Smooth muscle cell (in vitro differentiated cells): ENCODE measurements at regions not wholly inside any gene's neighbourhood (a gene's known extent, or its start where the extent isn't known, plus 50 kb on each side); places are given as distances from the start of the nearest gene placed in this dataset.

ENCODE experiments used
- DNase-seq: peaks from one replicate; lab custom pipeline; 2025; ENCODE audit not compliant: unreplicated experiment; lab: John Stamatoyannopoulos, UW
- H2AFZ ChIP-seq: fragments of 200-600 bp; sonication (generic); 2 replicates; pipeline ENCODE4 v1.6.0; 2016; ENCODE audit warnings: antibody characterized with exemption, low read depth, mild to moderate bottlenecking
- H3F3A ChIP-seq: fragments of 200-600 bp; sonication (generic); 2 replicates; pipeline ENCODE4 v1.6.0; 2017; ENCODE audit warnings: antibody characterized with exemption, low read depth
- H3K27ac ChIP-seq: fragments of 200-600 bp; sonication (generic); 2 replicates; pipeline ENCODE4 v1.5.1; 2016; ENCODE audit warnings: low read depth, mild to moderate bottlenecking
- H3K27me3 ChIP-seq: fragments of 200-600 bp; sonication (generic); 2 replicates; pipeline ENCODE4 v1.6.1; 2016; ENCODE audit warnings: low read depth, mild to moderate bottlenecking
- H3K36me3 ChIP-seq: fragments of 200-600 bp; sonication (generic); 2 replicates; pipeline ENCODE4 v1.5.1; 2016; ENCODE audit warnings: low read depth
- H3K4me1 ChIP-seq: fragments of 200-600 bp; sonication (generic); 2 replicates; pipeline ENCODE4 v1.5.1; 2016; ENCODE audit warnings: low read depth
- H3K4me2 ChIP-seq: fragments of 200-600 bp; sonication (generic); 2 replicates; pipeline ENCODE4 v1.6.0; 2016; ENCODE audit warnings: mild to moderate bottlenecking
- H3K4me3 ChIP-seq: fragments of 200-600 bp; sonication (generic); 2 replicates; pipeline ENCODE4 v1.5.1; 2016; ENCODE audit warnings: mild to moderate bottlenecking
- H3K79me2 ChIP-seq: fragments of 200-600 bp; sonication (generic); 2 replicates; pipeline ENCODE4 v1.6.0; 2016; ENCODE audit warnings: low read depth, mild to moderate bottlenecking
- H3K9ac ChIP-seq: fragments of 200-600 bp; sonication (generic); 2 replicates; pipeline ENCODE4 v1.6.0; 2016; ENCODE audit warnings: low read depth
- H3K9me3 ChIP-seq: fragments of 200-600 bp; sonication (generic); replicated peaks from 2 replicates; pipeline ENCODE4 v1.5.1; 2016; ENCODE audit warnings: low read depth
- H4K20me1 ChIP-seq: fragments of 200-600 bp; sonication (generic); 2 replicates; pipeline ENCODE4 v1.6.0; 2016; ENCODE audit warnings: low read depth
- CTCF ChIP-seq: fragments of 200-600 bp; sonication (generic); IDR thresholded peaks from 2 replicates; pipeline ENCODE4 v1.5.1; 2017; ENCODE audit warnings: borderline replicate concordance, mild to moderate bottlenecking, antibody characterized with exemption; ENCODE audit not compliant: insufficient read depth, poor library complexity, severe bottlenecking
- WGBS: methylation state at CpG from one replicate; pipeline ENCODE4 v1.1.7; 2016; ENCODE audit warnings: low lambda C conversion rate; 5-methylcytosine and 5-hydroxymethylcytosine counted together

GRCh38 chr7:25927626-25927978 lies 224.4 kb upstream of the NFE2L3 start:
- WGBS, result 93% methylated on average over 4 of the region's 4 CpGs
- H3K36me3 ChIP-seq, result no peaks in the 10 kb centered on the region
- no peaks in the 10 kb centered on the region for H3K4me1 ChIP-seq
- H3K27ac ChIP-seq, result no peak overlapping the region
- H3K79me2 ChIP-seq, result no peaks in the 10 kb centered on the region
- H4K20me1 ChIP-seq, result no peaks in the 10 kb centered on the region
- H3K27me3 ChIP-seq, result no peaks in the 10 kb centered on the region
- H3K4me2 ChIP-seq, result no peak overlapping the region
- no peaks in the 10 kb centered on the region for H3K9me3 ChIP-seq
- no peak for TF ChIP-seq CTCF
- H3F3A ChIP-seq, result no peaks in the 10 kb centered on the region
- H3K9ac ChIP-seq, result no peak overlapping the region
- H3K4me3 ChIP-seq, result no peak overlapping the region
- no peak overlapping the region for H2AFZ ChIP-seq
- no peak for DNase-seq

DNA sequence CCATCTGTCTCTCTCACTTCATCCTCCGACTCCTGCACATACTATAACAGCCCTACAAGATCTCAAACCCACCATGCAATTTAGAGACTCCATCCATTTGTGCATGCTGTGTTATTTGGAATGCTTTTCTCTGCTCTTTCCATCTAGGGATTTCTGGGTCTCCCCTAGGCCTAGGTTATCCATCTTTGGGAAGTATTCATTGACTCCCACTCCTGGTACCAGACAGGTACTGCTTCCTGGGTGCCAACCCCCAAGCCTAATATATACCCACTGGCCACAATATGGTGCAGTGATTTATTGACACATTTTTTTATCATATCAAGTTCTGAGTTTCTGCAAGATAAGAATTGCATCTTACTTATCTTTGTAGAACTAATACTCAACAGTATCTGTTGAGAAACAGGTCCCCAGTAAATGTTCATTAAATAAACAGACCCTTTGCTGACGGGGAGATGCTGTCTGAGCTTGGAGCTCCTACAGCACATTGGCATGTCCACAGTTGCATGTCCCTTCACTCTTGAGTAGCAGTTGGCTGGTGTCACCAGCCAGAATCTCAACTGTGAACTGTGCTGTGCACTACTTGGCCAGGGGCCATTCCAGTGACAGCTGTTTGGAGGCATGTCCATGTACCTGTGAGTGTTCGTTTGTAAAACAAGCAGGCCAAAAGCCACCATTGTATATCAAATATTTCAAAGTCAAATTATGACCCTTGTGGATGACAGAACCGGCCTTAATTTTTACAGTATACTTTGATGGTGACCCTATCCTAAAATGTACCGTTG lies 223.3 kb upstream of the NFE2L3 start:
- no peak for TF ChIP-seq CTCF
- H4K20me1 ChIP-seq, result no peaks in the 10 kb centered on the region
- H3K27ac ChIP-seq, result no peak overlapping the region
- 92% methylated on average over 5 of the region's 5 CpGs for WGBS
- no peak overlapping the region for H3K9ac ChIP-seq
- H3K36me3 ChIP-seq, result no peaks in the 10 kb centered on the region
- H2AFZ ChIP-seq, result no peak overlapping the region
- H3K4me2 ChIP-seq, result no peak overlapping the region
- no peaks in the 10 kb centered on the region for H3F3A ChIP-seq
- no peak overlapping the region for H3K4me3 ChIP-seq
- H3K27me3 ChIP-seq, result no peaks in the 10 kb centered on the region
- H3K9me3 ChIP-seq, result no peaks in the 10 kb centered on the region
- H3K4me1 ChIP-seq, result no peaks in the 10 kb centered on the region
- no peaks in the 10 kb centered on the region for H3K79me2 ChIP-seq
- DNase-seq, result no peak

DNA sequence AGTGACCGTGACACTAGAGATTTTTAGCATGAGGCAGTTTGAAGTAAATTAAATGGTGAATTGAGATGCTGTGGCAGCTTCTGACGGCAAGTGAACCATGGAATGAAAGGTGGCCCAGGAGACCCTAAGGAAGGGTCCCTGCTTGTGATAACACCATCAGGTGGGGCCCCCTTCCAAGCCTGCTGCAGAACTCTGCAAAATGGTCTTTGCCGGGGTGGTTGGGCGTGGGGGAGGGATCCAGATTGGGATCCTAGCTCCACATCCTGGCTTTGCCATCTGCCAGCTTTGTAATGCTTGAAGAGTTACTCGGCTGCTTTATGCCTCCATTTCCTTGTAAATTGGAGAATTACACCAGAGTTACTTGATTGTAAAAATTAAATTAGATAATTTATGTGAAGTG lies 222.6 kb upstream of the NFE2L3 start:
- Histone ChIP-seq H2AFZ (no peak overlapping the region), H4K20me1 (no peaks in the 10 kb centered on the region), H3K9ac (no peak overlapping the region), H3K79me2 (no peaks in the 10 kb centered on the region), H3F3A (no peaks in the 10 kb centered on the region), H3K4me1 (no peaks in the 10 kb centered on the region), H3K36me3 (no peaks in the 10 kb centered on the region), H3K27ac (no peak overlapping the region), H3K9me3 (peaks cover 2% of the 10 kb centered on the region), H3K27me3 (no peaks in the 10 kb centered on the region), H3K4me2 (no peak overlapping the region), H3K4me3 (no peak overlapping the region)
- 95% methylated on average over 5 of the region's 5 CpGs for WGBS
- TF ChIP-seq CTCF, result no peak
- no peak for DNase-seq

GRCh38 chr7:25930492-25931048 lies 221.4 kb upstream of the NFE2L3 start:
- H4K20me1 ChIP-seq, result no peaks in the 10 kb centered on the region
- no peak overlapping the region for H3K4me2 ChIP-seq
- no peaks in the 10 kb centered on the region for H3K4me1 ChIP-seq
- WGBS, result 93% methylated on average over 5 of the region's 5 CpGs
- H3K27ac ChIP-seq, result no peak overlapping the region
- H2AFZ ChIP-seq, result no peak overlapping the region
- no peaks in the 10 kb centered on the region for H3K27me3 ChIP-seq
- no peaks in the 10 kb centered on the region for H3F3A ChIP-seq
- no peaks in the 10 kb centered on the region for H3K79me2 ChIP-seq
- no peaks in the 10 kb centered on the region for H3K36me3 ChIP-seq
- DNase-seq, result no peak
- no peak overlapping the region for H3K4me3 ChIP-seq
- no peak overlapping the region for H3K9ac ChIP-seq
- TF ChIP-seq CTCF, result no peak
- H3K9me3 ChIP-seq, result peaks cover 2% of the 10 kb centered on the region
